Thyroid gland (tissue), 4 donors: ENCODE measurements at regions not wholly inside any gene's neighbourhood (a gene's known extent, or its start where the extent isn't known, plus 50 kb on each side); places are given as distances from the start of the nearest gene placed in this dataset.

Experiments
- DNase-seq, 2 donors: peaks; one replicate each; pipeline ENCODE4 v3.0.0-alpha.2; 2019
- H3K27ac ChIP-seq, 3 donors: fragments of 200-600 bp; sonication (generic); 1 replicate in 2 of 3; 2 replicates in 1 of 3; pipeline ENCODE4 v1.5.1; 2016 to 2019; ENCODE audit warnings: mild to moderate bottlenecking in 1 of 3, moderate library complexity in 1 of 3
- H3K27me3 ChIP-seq: fragments of 200-600 bp; sonication (generic); one replicate; pipeline ENCODE4 v1.5.1; 2019
- H3K36me3 ChIP-seq, 2 donors: fragments of 200-600 bp; sonication (generic); one replicate each; pipeline ENCODE4 v1.5.1; 2016 to 2019
- H3K4me1 ChIP-seq, 2 donors: fragments of 200-600 bp; sonication (generic); one replicate each; pipeline ENCODE4 v1.5.1; 2017 to 2019
- H3K4me3 ChIP-seq, 3 donors: fragments of 200-600 bp; sonication (generic); replicated peaks in 1 of 3; 1 replicate in 2 of 3; 2 replicates in 1 of 3; pipeline ENCODE4 v1.5.1; 2016; ENCODE audit warnings: mild to moderate bottlenecking in 1 of 3
- H3K9me3 ChIP-seq: fragments of 200-600 bp; sonication (generic); one replicate; pipeline ENCODE4 v1.5.1; 2017
- CTCF ChIP-seq, 6 experiments: fragments of 200-600 bp in 3 of 6; fragments of 450-650 bp in 3 of 6; sonication (generic) in 3 of 6; IDR thresholded peaks; one replicate each; pipeline ENCODE4 v1.5.1; 2016 to 2019; ENCODE audit warnings: antibody characterized with exemption in 6 of 6, mild to moderate bottlenecking in 2 of 6, inconsistent platforms in 1 of 6, moderate library complexity in 1 of 6
- POLR2A ChIP-seq, 2 donors: fragments of 450-650 bp; IDR thresholded peaks; one replicate each; pipeline ENCODE4 v1.6.1; 2017; ENCODE audit warnings: antibody characterized with exemption in 2 of 2, mild to moderate bottlenecking in 2 of 2, moderate library complexity in 1 of 2
- WGBS, 2 donors: methylation state at CpG; one replicate each; pipeline ENCODE4 v1.1.5; 2017; 5-methylcytosine and 5-hydroxymethylcytosine counted together
- intact Hi-C: fragments of 100-400 bp; cut with DNase I; formaldehyde crosslinking; loops from one replicate; pipeline ENCODE4 v1.15.1; 2023

GRCh38 chr9:88807426-88807825 lies 183.8 kb upstream of the S1PR3 start:
- peak; percentile 63 to 76 for DNase-seq
- 53 to 57% methylated on average over 5 of the region's 5 CpGs for WGBS, 2 donors

GRCh38 chr9:88808019-88808656 lies 183.1 kb upstream of the S1PR3 start:
- intact Hi-C loops: no loop called here
- Histone ChIP-seq H3K27ac (no peak overlapping the region), H3K4me1 (no peaks in the 10 kb centered on the region), H3K4me3 (no peak overlapping the region), H3K9me3 (no peaks in the 10 kb centered on the region), H3K27me3 (no peaks in the 10 kb centered on the region), H3K36me3 (no peaks in the 10 kb centered on the region)
- 96 to 97% methylated on average over 4 of the region's 4 CpGs for WGBS, 2 donors
- DNase-seq: no peak
- TF ChIP-seq POLR2A (IDR thresholded peaks at IDR 0.05) (no peak), CTCF (IDR thresholded peaks at IDR 0.05) (no peak)

More at GRCh38 chr9:88807426-88807825, 183.8 kb upstream of the S1PR3 start:
- intact Hi-C loops: no loop called here
- no peaks in the 10 kb centered on the region for H3K27me3 ChIP-seq
- H3K36me3 ChIP-seq: no peaks in the 10 kb centered on the region
- H3K4me3 ChIP-seq: no peak overlapping the region
- no peaks in the 10 kb centered on the region for H3K4me1 ChIP-seq
- H3K27ac ChIP-seq: no peak overlapping the region
- H3K9me3 ChIP-seq: no peaks in the 10 kb centered on the region
- no peak for TF ChIP-seq POLR2A (IDR thresholded peaks at IDR 0.05)
- TF ChIP-seq CTCF (IDR thresholded peaks at IDR 0.05): no peak

GRCh38 chr9:88808761-88809354 lies 182.4 kb upstream of the S1PR3 start:
- no peaks in the 10 kb centered on the region for H3K4me1 ChIP-seq
- 86 to 92% methylated on average over 4 to 5 of the region's 5 CpGs for WGBS, 2 donors
- no peaks in the 10 kb centered on the region for H3K36me3 ChIP-seq
- no peak overlapping the region for H3K27ac ChIP-seq
- no peaks in the 10 kb centered on the region for H3K27me3 ChIP-seq
- no peaks in the 10 kb centered on the region for H3K9me3 ChIP-seq
- DNase-seq: no peak
- TF ChIP-seq CTCF (IDR thresholded peaks at IDR 0.05) (no peak), POLR2A (IDR thresholded peaks at IDR 0.05) (no peak)
- H3K4me3 ChIP-seq: no peak overlapping the region
- intact Hi-C loops: no loop called here

- no peak for TF ChIP-seq POLR2A (IDR thresholded peaks at IDR 0.05)
- TF ChIP-seq CTCF (IDR thresholded peaks at IDR 0.05): no peak
- no peaks in the 10 kb centered on the region for H3K9me3 ChIP-seq
- no peak overlapping the region for H3K4me3 ChIP-seq
- no peaks in the 10 kb centered on the region for H3K27me3 ChIP-seq
- no peak for DNase-seq
- no peaks in the 10 kb centered on the region for H3K36me3 ChIP-seq
- no peak overlapping the region for H3K27ac ChIP-seq
- intact Hi-C loops: no loop called here
- no peaks in the 10 kb centered on the region for H3K4me1 ChIP-seq
- WGBS, 2 donors: 61 to 66% methylated on average over 9 of the region's 9 CpGs
Observed at GRCh38 chr9:88809355-88810161, 181.7 kb upstream of the S1PR3 start.

- Histone ChIP-seq H3K27ac (no peak overlapping the region), H3K36me3 (no peaks in the 10 kb centered on the region), H3K4me3 (no peak overlapping the region), H3K4me1 (no peaks in the 10 kb centered on the region), H3K27me3 (no peaks in the 10 kb centered on the region), H3K9me3 (no peaks in the 10 kb centered on the region)
- TF ChIP-seq CTCF (IDR thresholded peaks at IDR 0.05) (no peak), POLR2A (IDR thresholded peaks at IDR 0.05) (no peak)
- intact Hi-C loops: no loop called here
- no peak for DNase-seq
- 89 to 97% methylated on average over 2 of the region's 2 CpGs for WGBS, 2 donors
Observed at GRCh38 chr9:88810826-88811225, 180.4 kb upstream of the S1PR3 start.
